GM04504 (cell line): ENCODE measurements at regions not wholly inside any gene's neighbourhood (a gene's known extent, or its start where the extent isn't known, plus 50 kb on each side); places are given as distances from the start of the nearest gene placed in this dataset.
"Not testable (repeated sequence)": the region's sequence is repeated elsewhere in the genome, so short reads cannot be mapped to it uniquely, and the experiment has no call there.

Experiments used
- DNase-seq: peaks from one replicate; pipeline ENCODE4 v3.0.0-alpha.2; 2012; ENCODE audit warnings: low read depth

GRCh38 chr12:131192951-131193350 is 239.2 kb downstream of the ADGRD1 start:
- no peak for DNase-seq

GRCh38 chr12:131194166-131194565 is 240.5 kb downstream of the ADGRD1 start:
- no peak for DNase-seq

- no peak for DNase-seq
These were observed 242.1 kb downstream of the ADGRD1 start for GRCh38 chr12:131195796-131196195.

- DNase-seq = no peak
These were observed 242.5 kb downstream of the ADGRD1 start for GRCh38 chr12:131196220-131196619.

- DNase-seq = no peak
These were observed 243.8 kb downstream of the ADGRD1 start for GRCh38 chr12:131197490-131197889.

GRCh38 chr12:131199221-131199620 is 245.5 kb downstream of the ADGRD1 start:
- DNase-seq = no peak

GRCh38 chr12:131201912-131202311 is 248.2 kb downstream of the ADGRD1 start:
- not testable (repeated sequence) for DNase-seq

GRCh38 chr12:131202592-131203378 is 249.1 kb downstream of the ADGRD1 start:
- no peak for DNase-seq

GRCh38 chr12:131203666-131204415 is 250.1 kb downstream of the ADGRD1 start:
- no peak for DNase-seq

- DNase-seq = no peak
These were observed 250.9 kb downstream of the ADGRD1 start for GRCh38 chr12:131204416-131205274.

- not testable (repeated sequence) for DNase-seq
These were observed 251.7 kb downstream of the ADGRD1 start for GRCh38 chr12:131205275-131205933.

- not testable (repeated sequence) for DNase-seq
These were observed 253.1 kb downstream of the ADGRD1 start for GRCh38 chr12:131206630-131207299.

- not testable (repeated sequence) for DNase-seq
These were observed 253.6 kb downstream of the ADGRD1 start for GRCh38 chr12:131207300-131207660.

GRCh38 chr12:131207841-131208240 is 254.1 kb downstream of the ADGRD1 start:
- DNase-seq = not testable (repeated sequence)

GRCh38 chr12:131208425-131208824 is 254.7 kb downstream of the ADGRD1 start:
- no peak for DNase-seq

GRCh38 chr12:131209082-131210070 is 255.7 kb downstream of the ADGRD1 start:
- no peak for DNase-seq

- no peak for DNase-seq
These were observed 257.0 kb downstream of the ADGRD1 start for GRCh38 chr12:131210506-131211339.

- DNase-seq = no peak
These were observed 257.7 kb downstream of the ADGRD1 start for GRCh38 chr12:131211340-131211938.
